Stomach (tissue), 4 donors: ENCODE measurements at regions not wholly inside any gene's neighbourhood (a gene's known extent, or its start where the extent isn't known, plus 50 kb on each side); places are given as distances from the start of the nearest gene placed in this dataset.

Experiments used
- POLR2A ChIP-seq, 4 donors: fragments of 450-650 bp; IDR thresholded peaks; one replicate each; pipeline ENCODE4 v1.6.1; 2016; ENCODE audit warnings: antibody characterized with exemption in 4 of 4, control low read depth in 2 of 4, mild to moderate bottlenecking in 1 of 4, moderate library complexity in 1 of 4
- POLR2AphosphoS5 ChIP-seq, 3 donors: sonication (generic); formaldehyde crosslinking; IDR thresholded peaks; one replicate each; pipeline ENCODE4 v1.6.1; 2016; ENCODE audit warnings: antibody characterized with exemption in 3 of 3
- TF ChIP-seq, protein P1 (sequence below), 7 experiments: fragments of 450-650 bp in 4 of 7; fragments of 200-600 bp in 3 of 7; sonication (generic) in 3 of 7; IDR thresholded peaks; one replicate each; pipeline ENCODE4 v1.5.1; 2016 to 2019; ENCODE audit warnings: antibody characterized with exemption in 7 of 7, control low read depth in 2 of 7, mild to moderate bottlenecking in 1 of 7

DNA sequence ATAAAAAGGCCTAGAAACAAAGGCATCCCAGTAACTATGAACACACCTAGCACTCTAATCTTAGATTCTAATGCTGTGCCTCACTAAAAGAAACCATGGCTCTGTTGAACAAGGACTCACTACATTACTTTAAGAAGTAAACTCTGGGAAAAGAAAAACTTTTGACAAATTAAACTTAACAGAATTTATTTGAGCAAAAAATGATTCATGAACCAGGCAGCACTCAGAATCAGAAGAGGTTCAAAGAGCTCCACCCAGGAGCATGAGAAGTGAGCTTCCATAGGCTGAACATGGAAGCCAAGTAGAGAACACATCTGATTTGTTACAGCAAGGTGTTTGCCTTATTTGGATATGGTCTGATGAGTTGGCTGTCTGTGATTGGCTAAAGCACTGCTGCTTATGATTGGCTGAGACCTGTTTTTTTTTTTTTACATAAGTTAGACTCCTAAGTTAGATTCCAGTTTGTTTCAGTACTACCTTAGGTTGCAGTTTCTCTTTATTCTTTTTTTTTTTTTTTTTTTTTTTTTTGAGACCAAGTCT is 343.6 kb upstream of the SASH1 start:
- TF ChIP-seq, protein P1, sequence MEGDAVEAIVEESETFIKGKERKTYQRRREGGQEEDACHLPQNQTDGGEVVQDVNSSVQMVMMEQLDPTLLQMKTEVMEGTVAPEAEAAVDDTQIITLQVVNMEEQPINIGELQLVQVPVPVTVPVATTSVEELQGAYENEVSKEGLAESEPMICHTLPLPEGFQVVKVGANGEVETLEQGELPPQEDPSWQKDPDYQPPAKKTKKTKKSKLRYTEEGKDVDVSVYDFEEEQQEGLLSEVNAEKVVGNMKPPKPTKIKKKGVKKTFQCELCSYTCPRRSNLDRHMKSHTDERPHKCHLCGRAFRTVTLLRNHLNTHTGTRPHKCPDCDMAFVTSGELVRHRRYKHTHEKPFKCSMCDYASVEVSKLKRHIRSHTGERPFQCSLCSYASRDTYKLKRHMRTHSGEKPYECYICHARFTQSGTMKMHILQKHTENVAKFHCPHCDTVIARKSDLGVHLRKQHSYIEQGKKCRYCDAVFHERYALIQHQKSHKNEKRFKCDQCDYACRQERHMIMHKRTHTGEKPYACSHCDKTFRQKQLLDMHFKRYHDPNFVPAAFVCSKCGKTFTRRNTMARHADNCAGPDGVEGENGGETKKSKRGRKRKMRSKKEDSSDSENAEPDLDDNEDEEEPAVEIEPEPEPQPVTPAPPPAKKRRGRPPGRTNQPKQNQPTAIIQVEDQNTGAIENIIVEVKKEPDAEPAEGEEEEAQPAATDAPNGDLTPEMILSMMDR (IDR thresholded peaks at IDR 0.05): no peak
- TF ChIP-seq POLR2A (IDR thresholded peaks at IDR 0.05) (no peak), POLR2AphosphoS5 (IDR thresholded peaks at IDR 0.05) (no peak)
